ENCODE measurements at regions not wholly inside any gene's neighbourhood (a gene's known extent, or its start where the extent isn't known, plus 50 kb on each side); places are given as distances from the start of the nearest gene placed in this dataset.

DNA sequence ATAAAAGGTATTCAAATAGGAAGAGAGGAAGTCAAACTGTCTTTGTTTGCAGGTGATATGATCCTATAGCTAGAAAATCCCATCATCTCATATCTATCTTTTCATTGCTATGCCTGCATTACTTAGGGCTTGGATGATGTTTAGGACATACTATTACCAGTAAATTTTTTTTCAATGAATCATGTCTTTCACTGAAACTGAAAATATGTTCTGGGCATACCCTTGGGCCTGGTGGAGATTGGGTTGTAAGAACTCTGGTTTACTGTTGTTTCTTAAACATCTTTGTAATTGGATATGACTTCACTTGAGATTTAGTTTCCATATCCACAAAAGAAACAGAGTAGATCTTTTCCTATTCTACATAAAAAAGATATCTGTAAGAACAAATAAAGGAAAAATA lies 502.2 kb upstream of the PRMT6 start:
- TF ChIP-seq, protein P1, sequence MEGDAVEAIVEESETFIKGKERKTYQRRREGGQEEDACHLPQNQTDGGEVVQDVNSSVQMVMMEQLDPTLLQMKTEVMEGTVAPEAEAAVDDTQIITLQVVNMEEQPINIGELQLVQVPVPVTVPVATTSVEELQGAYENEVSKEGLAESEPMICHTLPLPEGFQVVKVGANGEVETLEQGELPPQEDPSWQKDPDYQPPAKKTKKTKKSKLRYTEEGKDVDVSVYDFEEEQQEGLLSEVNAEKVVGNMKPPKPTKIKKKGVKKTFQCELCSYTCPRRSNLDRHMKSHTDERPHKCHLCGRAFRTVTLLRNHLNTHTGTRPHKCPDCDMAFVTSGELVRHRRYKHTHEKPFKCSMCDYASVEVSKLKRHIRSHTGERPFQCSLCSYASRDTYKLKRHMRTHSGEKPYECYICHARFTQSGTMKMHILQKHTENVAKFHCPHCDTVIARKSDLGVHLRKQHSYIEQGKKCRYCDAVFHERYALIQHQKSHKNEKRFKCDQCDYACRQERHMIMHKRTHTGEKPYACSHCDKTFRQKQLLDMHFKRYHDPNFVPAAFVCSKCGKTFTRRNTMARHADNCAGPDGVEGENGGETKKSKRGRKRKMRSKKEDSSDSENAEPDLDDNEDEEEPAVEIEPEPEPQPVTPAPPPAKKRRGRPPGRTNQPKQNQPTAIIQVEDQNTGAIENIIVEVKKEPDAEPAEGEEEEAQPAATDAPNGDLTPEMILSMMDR (IDR thresholded peaks at IDR 0.05; ENCODE audit: low read depth, low read length, missing input control) = no peak
- TF ChIP-seq, protein P2, sequence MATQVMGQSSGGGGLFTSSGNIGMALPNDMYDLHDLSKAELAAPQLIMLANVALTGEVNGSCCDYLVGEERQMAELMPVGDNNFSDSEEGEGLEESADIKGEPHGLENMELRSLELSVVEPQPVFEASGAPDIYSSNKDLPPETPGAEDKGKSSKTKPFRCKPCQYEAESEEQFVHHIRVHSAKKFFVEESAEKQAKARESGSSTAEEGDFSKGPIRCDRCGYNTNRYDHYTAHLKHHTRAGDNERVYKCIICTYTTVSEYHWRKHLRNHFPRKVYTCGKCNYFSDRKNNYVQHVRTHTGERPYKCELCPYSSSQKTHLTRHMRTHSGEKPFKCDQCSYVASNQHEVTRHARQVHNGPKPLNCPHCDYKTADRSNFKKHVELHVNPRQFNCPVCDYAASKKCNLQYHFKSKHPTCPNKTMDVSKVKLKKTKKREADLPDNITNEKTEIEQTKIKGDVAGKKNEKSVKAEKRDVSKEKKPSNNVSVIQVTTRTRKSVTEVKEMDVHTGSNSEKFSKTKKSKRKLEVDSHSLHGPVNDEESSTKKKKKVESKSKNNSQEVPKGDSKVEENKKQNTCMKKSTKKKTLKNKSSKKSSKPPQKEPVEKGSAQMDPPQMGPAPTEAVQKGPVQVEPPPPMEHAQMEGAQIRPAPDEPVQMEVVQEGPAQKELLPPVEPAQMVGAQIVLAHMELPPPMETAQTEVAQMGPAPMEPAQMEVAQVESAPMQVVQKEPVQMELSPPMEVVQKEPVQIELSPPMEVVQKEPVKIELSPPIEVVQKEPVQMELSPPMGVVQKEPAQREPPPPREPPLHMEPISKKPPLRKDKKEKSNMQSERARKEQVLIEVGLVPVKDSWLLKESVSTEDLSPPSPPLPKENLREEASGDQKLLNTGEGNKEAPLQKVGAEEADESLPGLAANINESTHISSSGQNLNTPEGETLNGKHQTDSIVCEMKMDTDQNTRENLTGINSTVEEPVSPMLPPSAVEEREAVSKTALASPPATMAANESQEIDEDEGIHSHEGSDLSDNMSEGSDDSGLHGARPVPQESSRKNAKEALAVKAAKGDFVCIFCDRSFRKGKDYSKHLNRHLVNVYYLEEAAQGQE (IDR thresholded peaks at IDR 0.05) = no peak
- no peak for TF ChIP-seq RAD21 (IDR thresholded peaks at IDR 0.05)
- no peak for TF ChIP-seq JUND (IDR thresholded peaks at IDR 0.05)
- TF ChIP-seq TAF1 (conservative IDR thresholded peaks at IDR 0.05) = no peak
- no peak for TF ChIP-seq FOXA2 (IDR thresholded peaks at IDR 0.05)
- TF ChIP-seq, protein P3, sequence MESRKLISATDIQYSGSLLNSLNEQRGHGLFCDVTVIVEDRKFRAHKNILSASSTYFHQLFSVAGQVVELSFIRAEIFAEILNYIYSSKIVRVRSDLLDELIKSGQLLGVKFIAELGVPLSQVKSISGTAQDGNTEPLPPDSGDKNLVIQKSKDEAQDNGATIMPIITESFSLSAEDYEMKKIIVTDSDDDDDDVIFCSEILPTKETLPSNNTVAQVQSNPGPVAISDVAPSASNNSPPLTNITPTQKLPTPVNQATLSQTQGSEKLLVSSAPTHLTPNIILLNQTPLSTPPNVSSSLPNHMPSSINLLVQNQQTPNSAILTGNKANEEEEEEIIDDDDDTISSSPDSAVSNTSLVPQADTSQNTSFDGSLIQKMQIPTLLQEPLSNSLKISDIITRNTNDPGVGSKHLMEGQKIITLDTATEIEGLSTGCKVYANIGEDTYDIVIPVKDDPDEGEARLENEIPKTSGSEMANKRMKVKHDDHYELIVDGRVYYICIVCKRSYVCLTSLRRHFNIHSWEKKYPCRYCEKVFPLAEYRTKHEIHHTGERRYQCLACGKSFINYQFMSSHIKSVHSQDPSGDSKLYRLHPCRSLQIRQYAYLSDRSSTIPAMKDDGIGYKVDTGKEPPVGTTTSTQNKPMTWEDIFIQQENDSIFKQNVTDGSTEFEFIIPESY (IDR thresholded peaks at IDR 0.05) = no peak
- no peak for TF ChIP-seq GABPA (IDR thresholded peaks at IDR 0.05 in 1 of 2, conservative IDR thresholded peaks at IDR 0.05 in 1 of 2)
- no peak for TF ChIP-seq SP1 (IDR thresholded peaks at IDR 0.05)
- TF ChIP-seq HNF4A (conservative IDR thresholded peaks at IDR 0.05) = no peak
- no peak for TF ChIP-seq NR2F2 (IDR thresholded peaks at IDR 0.05)
- TF ChIP-seq, protein P4, sequence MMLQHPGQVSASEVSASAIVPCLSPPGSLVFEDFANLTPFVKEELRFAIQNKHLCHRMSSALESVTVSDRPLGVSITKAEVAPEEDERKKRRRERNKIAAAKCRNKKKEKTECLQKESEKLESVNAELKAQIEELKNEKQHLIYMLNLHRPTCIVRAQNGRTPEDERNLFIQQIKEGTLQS (IDR thresholded peaks at IDR 0.05) = no peak
- TF ChIP-seq, protein P5, sequence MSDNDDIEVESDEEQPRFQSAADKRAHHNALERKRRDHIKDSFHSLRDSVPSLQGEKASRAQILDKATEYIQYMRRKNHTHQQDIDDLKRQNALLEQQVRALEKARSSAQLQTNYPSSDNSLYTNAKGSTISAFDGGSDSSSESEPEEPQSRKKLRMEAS (IDR thresholded peaks at IDR 0.05) = no peak
- TF ChIP-seq YY1 (IDR thresholded peaks at IDR 0.05) = no peak

All from liver (tissue), 3 donors.